ENCODE measurements at regions not wholly inside any gene's neighbourhood (a gene's known extent, or its start where the extent isn't known, plus 50 kb on each side); places are given as distances from the start of the nearest gene placed in this dataset.

- DNase-seq (ENCODE audit: low read depth), result no peak
- TF ChIP-seq CTCF (IDR thresholded peaks at IDR 0.05; ENCODE audit: low read length, missing control alignments), result no peak
- no peak overlapping the region for H3K4me3 ChIP-seq (replicated peaks; ENCODE audit: low read depth, low read length)
Measured at GRCh38 chr15:29635513-29636098, 186.7 kb downstream of the TJP1 start.

- H3K4me3 ChIP-seq (replicated peaks; ENCODE audit: low read depth, low read length), result no peak overlapping the region
Measured at GRCh38 chr15:29633971-29634370, 188.3 kb downstream of the TJP1 start.

GRCh38 chr15:29632671-29633406 is 189.4 kb downstream of the TJP1 start:
- no peak overlapping the region for H3K4me3 ChIP-seq (replicated peaks; ENCODE audit: low read depth, low read length)
- DNase-seq (ENCODE audit: low read depth), result no peak
- no peak for TF ChIP-seq CTCF (IDR thresholded peaks at IDR 0.05; ENCODE audit: low read length, missing control alignments)

More at GRCh38 chr15:29633971-29634370, 188.3 kb downstream of the TJP1 start:
- TF ChIP-seq CTCF (IDR thresholded peaks at IDR 0.05; ENCODE audit: low read length, missing control alignments), result no peak
- no peak for DNase-seq (ENCODE audit: low read depth)

GRCh38 chr15:29631076-29632070 is 190.9 kb downstream of the TJP1 start:
- no peak for TF ChIP-seq CTCF (IDR thresholded peaks at IDR 0.05; ENCODE audit: low read length, missing control alignments)
- DNase-seq (ENCODE audit: low read depth), result no peak
- H3K4me3 ChIP-seq (replicated peaks; ENCODE audit: low read depth, low read length), result no peak overlapping the region

GRCh38 chr15:29624271-29624670 is 198.0 kb downstream of the TJP1 start:
- no peak for TF ChIP-seq CTCF (IDR thresholded peaks at IDR 0.05; ENCODE audit: low read length, missing control alignments)
- DNase-seq (ENCODE audit: low read depth), result no peak

GRCh38 chr15:29623116-29623639 is 199.1 kb downstream of the TJP1 start:
- TF ChIP-seq CTCF (IDR thresholded peaks at IDR 0.05; ENCODE audit: low read length, missing control alignments), result no peak
- DNase-seq (ENCODE audit: low read depth), result no peak
- no peak overlapping the region for H3K4me3 ChIP-seq (replicated peaks; ENCODE audit: low read depth, low read length)

More at GRCh38 chr15:29624271-29624670, 198.0 kb downstream of the TJP1 start:
- H3K4me3 ChIP-seq (replicated peaks; ENCODE audit: low read depth, low read length), result no peak overlapping the region

All from fibroblast of pulmonary artery (primary cell).